NB4 (cell line): ENCODE measurements at regions not wholly inside any gene's neighbourhood (a gene's known extent, or its start where the extent isn't known, plus 50 kb on each side); places are given as distances from the start of the nearest gene placed in this dataset.

Experiments used
- DNase-seq: peaks from one replicate; pipeline ENCODE4 v3.0.0; 2010; ENCODE audit warnings: low read depth
- H3K4me3 ChIP-seq: one replicate; pipeline ENCODE4 v1.5.1; 2011; ENCODE audit warnings: mild to moderate bottlenecking, low read depth, low read length, moderate library complexity
- CTCF ChIP-seq: IDR thresholded peaks from one replicate; pipeline ENCODE4 v1.5.1; 2012; ENCODE audit warnings: low read depth, low read length
- MAX ChIP-seq: IDR thresholded peaks from 2 replicates; pipeline ENCODE4 v1.6.1; 2011; ENCODE audit warnings: low read depth, low read length
- MYC ChIP-seq: IDR thresholded peaks from 2 replicates; pipeline ENCODE4 v1.6.1; 2011; ENCODE audit warnings: low read depth, low read length
- POLR2A ChIP-seq: IDR thresholded peaks from 2 replicates; pipeline ENCODE4 v1.6.1; 2011; ENCODE audit warnings: mild to moderate bottlenecking; ENCODE audit not compliant: insufficient read length; ENCODE audit errors: extremely low read depth

GRCh38 chr6:103784117-103784516, 1075.6 kb downstream of the HACE1 start:
- no peak for DNase-seq
- H3K4me3 ChIP-seq: no peak overlapping the region
- TF ChIP-seq CTCF (no peak), POLR2A (no peak), MAX (no peak), MYC (no peak)

GRCh38 chr6:103783329-103783728, 1076.4 kb downstream of the HACE1 start:
- no peak overlapping the region for H3K4me3 ChIP-seq
- TF ChIP-seq MYC: no peak
- TF ChIP-seq CTCF: no peak
- no peak for TF ChIP-seq MAX
- TF ChIP-seq POLR2A: no peak
- DNase-seq: no peak

- DNase-seq: no peak
- H3K4me3 ChIP-seq: no peak overlapping the region
- TF ChIP-seq MYC (no peak), POLR2A (no peak), MAX (no peak), CTCF (no peak)
Measured at GRCh38 chr6:103769431-103769830, 1090.3 kb downstream of the HACE1 start.

- no peak for DNase-seq
- no peak overlapping the region for H3K4me3 ChIP-seq
- TF ChIP-seq MAX (no peak), POLR2A (no peak), MYC (no peak), CTCF (no peak)
Measured at GRCh38 chr6:103750603-103751002, 1109.1 kb downstream of the HACE1 start.

GRCh38 chr6:103734016-103734415, 1125.7 kb downstream of the HACE1 start:
- no peak for DNase-seq
- TF ChIP-seq MAX: no peak
- no peak for TF ChIP-seq POLR2A
- no peak for TF ChIP-seq CTCF
- no peak for TF ChIP-seq MYC
- no peak overlapping the region for H3K4me3 ChIP-seq

- peak; percentile 2 for DNase-seq
- no peak for TF ChIP-seq CTCF
- no peak for TF ChIP-seq POLR2A
- TF ChIP-seq MYC: no peak
- no peak for TF ChIP-seq MAX
- no peak overlapping the region for H3K4me3 ChIP-seq
Measured at GRCh38 chr6:103729658-103730057, 1130.1 kb downstream of the HACE1 start.
